ENCODE measurements at regions not wholly inside any gene's neighbourhood (a gene's known extent, or its start where the extent isn't known, plus 50 kb on each side); places are given as distances from the start of the nearest gene placed in this dataset.

GRCh38 chr2:80786584-80786983 is 482.0 kb upstream of the LRRTM1 start:
- no peaks in the 10 kb centered on the region for H3K79me2 ChIP-seq (ENCODE audit: insufficient read depth, low read length)
- no peaks in the 10 kb centered on the region for H3K9me2 ChIP-seq (replicated peaks; ENCODE audit: low read depth, low read length)
- H3K4me1 ChIP-seq (ENCODE audit: insufficient read depth, low read length, poor library complexity, severe bottlenecking) = no peaks in the 10 kb centered on the region
- no peaks in the 10 kb centered on the region for H4K20me1 ChIP-seq (ENCODE audit: insufficient read depth, low read length, poor library complexity, severe bottlenecking)
- no peak overlapping the region for H2AFZ ChIP-seq (ENCODE audit: low read length)
- H3K9ac ChIP-seq (ENCODE audit: low read depth, low read length, poor library complexity, severe bottlenecking) = no peak overlapping the region
- H3K4me2 ChIP-seq (ENCODE audit: low read depth, low read length, poor library complexity, severe bottlenecking) = no peak overlapping the region
- no peaks in the 10 kb centered on the region for H3K36me3 ChIP-seq (ENCODE audit: insufficient read depth, low read length)
- H3K4me3 ChIP-seq (ENCODE audit: low read length, poor library complexity, severe bottlenecking) = no peak overlapping the region
- TF ChIP-seq EZH2phosphoT487 (IDR thresholded peaks at IDR 0.05; ENCODE audit: borderline replicate concordance) = no peak
- no peak for TF ChIP-seq CTCF (conservative IDR thresholded peaks at IDR 0.05; ENCODE audit: low read length)
- H3K27me3 ChIP-seq (ENCODE audit: insufficient read depth, low read length, poor library complexity, severe bottlenecking) = no peaks in the 10 kb centered on the region
- H3F3A ChIP-seq (ENCODE audit: low read depth) = no peaks in the 10 kb centered on the region
- no peaks in the 10 kb centered on the region; the same call in 1 of the 2 replicates for H3K9me3 ChIP-seq (ENCODE audit: insufficient read depth, low read depth, low read length)

- H3K4me2 ChIP-seq (ENCODE audit: low read depth, low read length, poor library complexity, severe bottlenecking) = no peak overlapping the region
Measured at GRCh38 chr2:80778704-80779103, 474.2 kb upstream of the LRRTM1 start.

GRCh38 chr2:80748592-80748991 is 444.0 kb upstream of the LRRTM1 start:
- TF ChIP-seq CTCF (conservative IDR thresholded peaks at IDR 0.05; ENCODE audit: low read length) = no peak
- Histone ChIP-seq H3K4me3 (ENCODE audit: low read length, poor library complexity, severe bottlenecking) (no peak overlapping the region), H2AFZ (ENCODE audit: low read length) (no peak overlapping the region), H3K36me3 (ENCODE audit: insufficient read depth, low read length) (no peaks in the 10 kb centered on the region), H3K9me3 (ENCODE audit: insufficient read depth, low read depth, low read length) (no peaks in the 10 kb centered on the region), H3K9ac (ENCODE audit: low read depth, low read length, poor library complexity, severe bottlenecking) (no peak overlapping the region), H3K4me2 (ENCODE audit: low read depth, low read length, poor library complexity, severe bottlenecking) (no peak overlapping the region), H3K9me2 (replicated peaks; ENCODE audit: low read depth, low read length) (no peaks in the 10 kb centered on the region), H3K4me1 (ENCODE audit: insufficient read depth, low read length, poor library complexity, severe bottlenecking) (no peaks in the 10 kb centered on the region), H3K27me3 (ENCODE audit: insufficient read depth, low read length, poor library complexity, severe bottlenecking) (no peaks in the 10 kb centered on the region), H4K20me1 (ENCODE audit: insufficient read depth, low read length, poor library complexity, severe bottlenecking) (no peaks in the 10 kb centered on the region), H3K79me2 (ENCODE audit: insufficient read depth, low read length) (no peaks in the 10 kb centered on the region), H3F3A (ENCODE audit: low read depth) (no peaks in the 10 kb centered on the region)

More at GRCh38 chr2:80778704-80779103, 474.2 kb upstream of the LRRTM1 start:
- Histone ChIP-seq H3K9me2 (replicated peaks; ENCODE audit: low read depth, low read length) (no peaks in the 10 kb centered on the region), H3K36me3 (ENCODE audit: insufficient read depth, low read length) (no peaks in the 10 kb centered on the region), H3K9me3 (ENCODE audit: insufficient read depth, low read depth, low read length) (no peaks in the 10 kb centered on the region; the same call in 1 of the 2 replicates), H3K4me3 (ENCODE audit: low read length, poor library complexity, severe bottlenecking) (no peak overlapping the region), H3K27me3 (ENCODE audit: insufficient read depth, low read length, poor library complexity, severe bottlenecking) (no peaks in the 10 kb centered on the region), H3K79me2 (ENCODE audit: insufficient read depth, low read length) (no peaks in the 10 kb centered on the region), H3K9ac (ENCODE audit: low read depth, low read length, poor library complexity, severe bottlenecking) (no peak overlapping the region), H3K4me1 (ENCODE audit: insufficient read depth, low read length, poor library complexity, severe bottlenecking) (no peaks in the 10 kb centered on the region), H4K20me1 (ENCODE audit: insufficient read depth, low read length, poor library complexity, severe bottlenecking) (no peaks in the 10 kb centered on the region), H3F3A (ENCODE audit: low read depth) (no peaks in the 10 kb centered on the region), H2AFZ (ENCODE audit: low read length) (no peak overlapping the region)
- TF ChIP-seq EZH2phosphoT487 (IDR thresholded peaks at IDR 0.05; ENCODE audit: borderline replicate concordance) (no peak), CTCF (conservative IDR thresholded peaks at IDR 0.05; ENCODE audit: low read length) (no peak)

Measured in Loucy (cell line).